Activated CD8-positive, alpha-beta T cell treated with anti-CD3 and anti-CD28 coated beads for 36 hours (primary cell): ENCODE measurements at regions not wholly inside any gene's neighbourhood (a gene's known extent, or its start where the extent isn't known, plus 50 kb on each side); places are given as distances from the start of the nearest gene placed in this dataset.

Experiments
- ATAC-seq: fragments of 200-7000 bp; cut with Tn5 transposase; one replicate; pipeline ENCODE4 v1.10.0; 2021; ENCODE audit warnings: mild to moderate bottlenecking, moderate library complexity
- CTCF ChIA-PET: fragments of 350-600 bp; sonication (Branson Sonifier 250); formaldehyde crosslinking; loops from one replicate; lab custom pipeline; 2021; ENCODE audit warnings: antibody characterized with exemption; lab: Charles Lee
- POLR2A ChIA-PET: fragments of 350-600 bp; sonication (Branson Sonifier 250); formaldehyde crosslinking; loops from one replicate; lab custom pipeline; 2021; ENCODE audit warnings: antibody characterized with exemption; lab: Charles Lee
- DNase-seq: peaks from one replicate; pipeline ENCODE4 v3.0.0-alpha.2; 2020
- H3K27ac Mint-ChIP-seq: one replicate; pipeline ENCODE4 v1.8.0; 2021; ENCODE audit warnings: mild to moderate bottlenecking, mixed read lengths
- H3K27me3 Mint-ChIP-seq: one replicate; pipeline ENCODE4 v1.8.0; 2021; ENCODE audit warnings: mixed read lengths
- H3K36me3 Mint-ChIP-seq: one replicate; pipeline ENCODE4 v1.8.0; 2021; ENCODE audit warnings: low read depth, mixed read lengths
- H3K4me1 Mint-ChIP-seq: one replicate; pipeline ENCODE4 v1.8.0; 2021; ENCODE audit warnings: low read depth, mixed read lengths
- H3K4me3 Mint-ChIP-seq: one replicate; pipeline ENCODE4 v1.8.0; 2021; ENCODE audit warnings: mild to moderate bottlenecking, moderate library complexity, mixed read lengths
- H3K9me3 Mint-ChIP-seq: one replicate; pipeline ENCODE4 v1.8.0; 2021; ENCODE audit warnings: mixed read lengths
- CTCF ChIP-seq: fragments of 200-600 bp; IDR thresholded peaks from one replicate; pipeline ENCODE4 v1.8.0; 2022; ENCODE audit warnings: antibody characterized with exemption, mild to moderate bottlenecking
- intact Hi-C: fragments of 100-400 bp; cut with micrococcal nuclease; formaldehyde crosslinking; loops from one replicate; pipeline ENCODE4 v1.10.0; 2022

- intact Hi-C loops: no loop called here
- ChIA-PET POLR2A (no interaction called here), CTCF (no interaction called here)
- no peaks in the 10 kb centered on the region for H3K36me3 Mint-ChIP-seq
- H3K4me1 Mint-ChIP-seq: no peaks in the 10 kb centered on the region
- no peak for DNase-seq
- H3K27me3 Mint-ChIP-seq: no peaks in the 10 kb centered on the region
- H3K9me3 Mint-ChIP-seq: peaks cover 2% of the 10 kb centered on the region
- H3K27ac Mint-ChIP-seq: no peak overlapping the region
- H3K4me3 Mint-ChIP-seq: no peak overlapping the region
- TF ChIP-seq CTCF: no peak
- ATAC-seq: no peak
Measured at GRCh38 chr2:5991305-5991968, 299.3 kb downstream of the SOX11 start.

GRCh38 chr2:5995832-5996231 is 303.6 kb downstream of the SOX11 start:
- no peak for TF ChIP-seq CTCF
- ATAC-seq (no peak), DNase-seq (no peak)
- Mint-ChIP-seq H3K27me3 (no peaks in the 10 kb centered on the region), H3K27ac (no peak overlapping the region), H3K9me3 (peaks cover 2% of the 10 kb centered on the region), H3K36me3 (no peaks in the 10 kb centered on the region), H3K4me3 (no peak overlapping the region), H3K4me1 (no peaks in the 10 kb centered on the region)
- intact Hi-C loops: no loop called here
- POLR2A ChIA-PET: no interaction called here
- CTCF ChIA-PET: no interaction called here

- ATAC-seq: no peak
- CTCF ChIA-PET: no interaction called here
- H3K27ac Mint-ChIP-seq: no peak overlapping the region
- H3K27me3 Mint-ChIP-seq: no peaks in the 10 kb centered on the region
- intact Hi-C loops: no loop called here
- TF ChIP-seq CTCF: no peak
- no peaks in the 10 kb centered on the region for H3K36me3 Mint-ChIP-seq
- no peak overlapping the region for H3K4me3 Mint-ChIP-seq
- peaks cover 2% of the 10 kb centered on the region for H3K9me3 Mint-ChIP-seq
- POLR2A ChIA-PET: no interaction called here
- DNase-seq: no peak
- H3K4me1 Mint-ChIP-seq: no peaks in the 10 kb centered on the region
Measured at GRCh38 chr2:6008186-6008585, 316.0 kb downstream of the SOX11 start.

GRCh38 chr2:6008726-6009125 is 316.5 kb downstream of the SOX11 start:
- intact Hi-C loops: no loop called here
- POLR2A ChIA-PET: no interaction called here
- no peak overlapping the region for H3K4me3 Mint-ChIP-seq
- H3K9me3 Mint-ChIP-seq: no peaks in the 10 kb centered on the region
- H3K4me1 Mint-ChIP-seq: no peaks in the 10 kb centered on the region
- H3K27ac Mint-ChIP-seq: no peak overlapping the region
- DNase-seq (no peak), ATAC-seq (no peak)
- H3K36me3 Mint-ChIP-seq: no peaks in the 10 kb centered on the region
- CTCF ChIA-PET: no interaction called here
- no peaks in the 10 kb centered on the region for H3K27me3 Mint-ChIP-seq
- no peak for TF ChIP-seq CTCF

GRCh38 chr2:6010163-6010562 is 318.0 kb downstream of the SOX11 start:
- ATAC-seq: no peak
- intact Hi-C loops: no loop called here
- DNase-seq: no peak
- Mint-ChIP-seq H3K4me3 (no peak overlapping the region), H3K27me3 (no peaks in the 10 kb centered on the region), H3K27ac (no peak overlapping the region), H3K36me3 (no peaks in the 10 kb centered on the region), H3K4me1 (no peaks in the 10 kb centered on the region), H3K9me3 (no peaks in the 10 kb centered on the region)
- CTCF ChIA-PET: no interaction called here
- TF ChIP-seq CTCF: no peak
- POLR2A ChIA-PET: no interaction called here
